C4-2B (cell line): ENCODE measurements at regions not wholly inside any gene's neighbourhood (a gene's known extent, or its start where the extent isn't known, plus 50 kb on each side); places are given as distances from the start of the nearest gene placed in this dataset.

Source experiments
- ZFX ChIP-seq: fragments of 450-650 bp; IDR thresholded peaks from 2 replicates; pipeline ENCODE4 v1.6.1; 2017
- TF ChIP-seq, protein P1 (sequence below): fragments of 450-650 bp; conservative IDR thresholded peaks from 2 replicates; pipeline ENCODE4 v1.5.1; 2017; ENCODE audit warnings: mild to moderate bottlenecking

- TF ChIP-seq, protein P1, sequence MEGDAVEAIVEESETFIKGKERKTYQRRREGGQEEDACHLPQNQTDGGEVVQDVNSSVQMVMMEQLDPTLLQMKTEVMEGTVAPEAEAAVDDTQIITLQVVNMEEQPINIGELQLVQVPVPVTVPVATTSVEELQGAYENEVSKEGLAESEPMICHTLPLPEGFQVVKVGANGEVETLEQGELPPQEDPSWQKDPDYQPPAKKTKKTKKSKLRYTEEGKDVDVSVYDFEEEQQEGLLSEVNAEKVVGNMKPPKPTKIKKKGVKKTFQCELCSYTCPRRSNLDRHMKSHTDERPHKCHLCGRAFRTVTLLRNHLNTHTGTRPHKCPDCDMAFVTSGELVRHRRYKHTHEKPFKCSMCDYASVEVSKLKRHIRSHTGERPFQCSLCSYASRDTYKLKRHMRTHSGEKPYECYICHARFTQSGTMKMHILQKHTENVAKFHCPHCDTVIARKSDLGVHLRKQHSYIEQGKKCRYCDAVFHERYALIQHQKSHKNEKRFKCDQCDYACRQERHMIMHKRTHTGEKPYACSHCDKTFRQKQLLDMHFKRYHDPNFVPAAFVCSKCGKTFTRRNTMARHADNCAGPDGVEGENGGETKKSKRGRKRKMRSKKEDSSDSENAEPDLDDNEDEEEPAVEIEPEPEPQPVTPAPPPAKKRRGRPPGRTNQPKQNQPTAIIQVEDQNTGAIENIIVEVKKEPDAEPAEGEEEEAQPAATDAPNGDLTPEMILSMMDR = no peak
- no peak for TF ChIP-seq ZFX
These were observed 893.5 kb upstream of the ZEB2 start for GRCh38 chr2:145413261-145414030.
